Activated naive CD4-positive, alpha-beta T cell treated with anti-CD3 and anti-CD28 coated beads for 36 hours (primary cell): ENCODE measurements at regions not wholly inside any gene's neighbourhood (a gene's known extent, or its start where the extent isn't known, plus 50 kb on each side); places are given as distances from the start of the nearest gene placed in this dataset.

Experiments used
- CTCF ChIA-PET: fragments of 350-600 bp; sonication (Branson Sonifier 250); formaldehyde crosslinking; loops from one replicate; lab custom pipeline; 2021; ENCODE audit warnings: antibody characterized with exemption; lab: Charles Lee
- DNase-seq: peaks from one replicate; pipeline ENCODE4 v3.0.0-alpha.2; 2020
- H3K27ac Mint-ChIP-seq: one replicate; pipeline ENCODE4 v1.8.0; 2021; ENCODE audit warnings: mild to moderate bottlenecking, mixed read lengths
- H3K27me3 Mint-ChIP-seq: one replicate; pipeline ENCODE4 v1.8.0; 2021; ENCODE audit warnings: low read depth, mixed read lengths
- H3K36me3 Mint-ChIP-seq: one replicate; pipeline ENCODE4 v1.8.0; 2021; ENCODE audit warnings: low read depth, mixed read lengths
- H3K4me1 Mint-ChIP-seq: one replicate; pipeline ENCODE4 v1.8.0; 2021; ENCODE audit warnings: low read depth, mixed read lengths
- H3K4me3 Mint-ChIP-seq: one replicate; pipeline ENCODE4 v1.8.0; 2021; ENCODE audit warnings: mild to moderate bottlenecking, moderate library complexity, mixed read lengths
- H3K9me3 Mint-ChIP-seq: one replicate; pipeline ENCODE4 v1.8.0; 2021; ENCODE audit warnings: mixed read lengths
- intact Hi-C: fragments of 100-400 bp; cut with micrococcal nuclease; formaldehyde crosslinking; loops from one replicate; pipeline ENCODE4 v1.15.1; 2023

DNA sequence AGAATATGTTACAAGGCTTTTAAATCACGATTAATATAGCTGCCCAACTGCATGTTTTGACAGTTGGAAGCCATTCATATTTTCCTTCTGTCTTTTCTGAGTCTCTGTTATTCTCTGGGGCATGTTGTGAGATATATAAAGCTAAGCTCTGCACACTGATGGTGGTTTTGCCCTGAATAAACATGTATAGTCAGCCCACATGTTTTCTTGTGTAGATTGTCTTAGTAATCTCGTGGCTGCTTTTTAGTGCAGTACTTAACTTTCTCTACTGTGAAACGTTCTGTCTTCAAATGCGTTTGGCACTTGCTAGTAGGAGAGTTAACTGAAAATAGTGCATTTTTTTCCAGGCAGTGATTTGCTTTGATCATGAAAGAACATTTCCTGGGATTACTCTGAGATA lies 268.5 kb downstream of the DNAJB9 start:
- CTCF ChIA-PET = no interaction called here
- H3K27me3 Mint-ChIP-seq = no peaks in the 10 kb centered on the region
- H3K4me3 Mint-ChIP-seq = no peak overlapping the region
- no peaks in the 10 kb centered on the region for H3K36me3 Mint-ChIP-seq
- no peak overlapping the region for H3K27ac Mint-ChIP-seq
- peaks cover 6% of the 10 kb centered on the region for H3K9me3 Mint-ChIP-seq
- no peak for DNase-seq
- H3K4me1 Mint-ChIP-seq = no peaks in the 10 kb centered on the region
- intact Hi-C loops = no loop called here

DNA sequence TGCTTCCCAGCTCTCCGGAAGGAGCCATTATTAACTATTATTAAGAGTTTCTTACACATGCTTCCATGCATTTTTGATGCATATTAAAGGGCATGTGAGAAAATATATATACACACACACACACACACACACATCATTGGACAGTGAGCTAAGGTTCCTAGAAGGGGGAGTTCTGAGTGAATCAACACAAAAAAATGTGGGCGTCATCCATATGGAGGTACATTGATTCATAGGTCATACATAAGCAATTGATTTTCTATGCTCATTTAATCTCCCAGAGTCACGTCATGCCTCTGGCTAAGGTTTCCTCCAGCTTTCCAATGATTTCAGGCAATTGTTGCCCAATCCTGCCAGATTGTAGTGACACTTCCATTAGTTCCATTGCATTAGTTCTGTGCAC lies 269.4 kb downstream of the DNAJB9 start:
- Mint-ChIP-seq H3K4me1 (no peaks in the 10 kb centered on the region), H3K4me3 (no peak overlapping the region), H3K9me3 (peaks cover 4% of the 10 kb centered on the region), H3K27ac (no peak overlapping the region), H3K27me3 (no peaks in the 10 kb centered on the region), H3K36me3 (no peaks in the 10 kb centered on the region)
- intact Hi-C loops = no loop called here
- CTCF ChIA-PET = no interaction called here
- DNase-seq = no peak

DNA sequence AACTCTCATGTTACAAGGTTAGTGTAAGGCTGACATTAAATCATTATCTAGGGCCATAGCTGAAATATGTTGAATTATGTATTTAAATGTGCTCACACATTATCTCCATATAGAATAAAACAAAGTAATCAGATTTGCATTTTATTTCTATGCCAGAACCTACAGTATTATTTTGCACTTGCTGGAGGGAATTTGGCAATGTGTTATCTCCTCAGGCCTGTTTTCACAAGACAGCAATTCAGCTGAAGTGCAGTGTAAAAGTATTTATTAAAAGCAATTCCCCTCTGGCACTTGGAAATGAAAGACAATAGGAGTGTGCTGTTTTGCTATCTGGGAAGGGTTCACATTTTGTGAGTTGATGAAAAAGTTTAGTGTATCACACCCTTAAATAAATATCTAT lies 276.3 kb downstream of the DNAJB9 start:
- Mint-ChIP-seq H3K27me3 (no peaks in the 10 kb centered on the region), H3K4me1 (no peaks in the 10 kb centered on the region), H3K36me3 (no peaks in the 10 kb centered on the region), H3K4me3 (no peak overlapping the region), H3K9me3 (no peaks in the 10 kb centered on the region), H3K27ac (no peak overlapping the region)
- intact Hi-C loops = no loop called here
- CTCF ChIA-PET = no interaction called here
- no peak for DNase-seq

DNA sequence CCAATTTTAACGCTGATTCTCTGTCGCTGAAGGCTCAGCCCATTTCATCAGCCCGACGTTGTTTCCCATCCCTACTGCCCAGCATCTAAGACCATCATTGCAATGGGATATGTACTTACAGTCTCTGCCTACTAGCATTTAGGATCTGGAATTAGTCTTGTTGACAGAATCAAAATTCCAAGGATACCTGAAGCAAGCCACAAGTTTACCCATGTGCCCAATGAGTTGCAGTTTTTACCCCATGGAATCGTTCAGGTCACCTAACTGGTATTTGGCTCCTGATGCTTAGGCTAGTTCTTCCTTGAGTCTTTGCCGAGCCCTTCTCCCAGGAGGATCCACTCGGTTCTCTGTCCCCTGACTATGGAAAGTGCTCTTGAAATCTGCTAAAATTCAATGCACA lies 276.8 kb downstream of the DNAJB9 start:
- intact Hi-C loops = no loop called here
- DNase-seq = no peak
- H3K36me3 Mint-ChIP-seq = no peaks in the 10 kb centered on the region
- no peak overlapping the region for H3K4me3 Mint-ChIP-seq
- H3K27me3 Mint-ChIP-seq = no peaks in the 10 kb centered on the region
- H3K27ac Mint-ChIP-seq = no peak overlapping the region
- CTCF ChIA-PET = no interaction called here
- no peaks in the 10 kb centered on the region for H3K4me1 Mint-ChIP-seq
- no peaks in the 10 kb centered on the region for H3K9me3 Mint-ChIP-seq

DNA sequence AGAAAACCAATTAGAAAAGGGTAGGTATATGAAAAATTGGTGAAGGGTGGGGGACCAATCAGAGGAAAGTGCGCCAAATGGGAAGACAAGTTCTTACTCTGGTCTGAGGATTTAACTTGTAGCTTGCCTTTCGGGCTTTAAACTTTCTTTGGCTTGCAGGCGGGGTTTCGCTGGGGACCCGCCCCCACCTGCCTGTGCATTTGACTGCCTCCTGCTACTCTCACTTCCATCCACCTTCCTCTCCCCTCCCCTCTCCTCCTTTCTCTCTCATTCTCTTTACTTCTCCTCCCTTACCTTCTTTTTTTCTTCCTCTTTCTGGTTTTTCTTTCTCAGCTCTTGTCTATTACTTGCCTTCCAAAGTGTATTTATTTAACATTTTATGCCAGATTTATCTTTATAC lies 278.8 kb downstream of the DNAJB9 start:
- H3K4me1 Mint-ChIP-seq = no peaks in the 10 kb centered on the region
- CTCF ChIA-PET = no interaction called here
- no peaks in the 10 kb centered on the region for H3K9me3 Mint-ChIP-seq

DNA sequence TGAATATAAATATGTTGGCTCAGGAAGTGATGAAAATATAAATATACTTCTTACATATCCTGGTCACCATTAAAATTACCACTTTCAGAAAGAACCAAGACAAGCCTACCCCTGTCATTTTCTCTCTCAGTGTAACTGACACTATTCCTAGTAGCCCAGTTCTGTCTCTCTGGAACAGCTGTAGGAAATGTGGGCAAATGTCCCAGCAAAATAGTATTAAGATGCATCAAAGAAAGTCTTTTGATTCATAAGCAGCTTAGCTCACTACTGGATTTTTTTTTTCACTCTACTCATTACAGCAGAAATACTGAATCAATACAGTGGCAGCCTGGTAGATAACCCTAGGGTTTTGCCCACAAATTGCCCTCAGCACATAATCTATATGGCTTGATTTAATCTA lies 290.9 kb downstream of the DNAJB9 start:
- Mint-ChIP-seq H3K4me1 (no peaks in the 10 kb centered on the region), H3K27me3 (peaks cover 2% of the 10 kb centered on the region), H3K4me3 (no peak overlapping the region), H3K27ac (no peak overlapping the region), H3K9me3 (peaks cover 6% of the 10 kb centered on the region), H3K36me3 (no peaks in the 10 kb centered on the region)
- CTCF ChIA-PET = no interaction called here
- DNase-seq = no peak
- intact Hi-C loops = no loop called here

More for the DNA sequence above, 278.8 kb downstream of the DNAJB9 start:
- H3K4me3 Mint-ChIP-seq = no peak overlapping the region
- H3K27me3 Mint-ChIP-seq = no peaks in the 10 kb centered on the region
- H3K27ac Mint-ChIP-seq = no peak overlapping the region
- H3K36me3 Mint-ChIP-seq = no peaks in the 10 kb centered on the region
- intact Hi-C loops = no loop called here
- no peak for DNase-seq

DNA sequence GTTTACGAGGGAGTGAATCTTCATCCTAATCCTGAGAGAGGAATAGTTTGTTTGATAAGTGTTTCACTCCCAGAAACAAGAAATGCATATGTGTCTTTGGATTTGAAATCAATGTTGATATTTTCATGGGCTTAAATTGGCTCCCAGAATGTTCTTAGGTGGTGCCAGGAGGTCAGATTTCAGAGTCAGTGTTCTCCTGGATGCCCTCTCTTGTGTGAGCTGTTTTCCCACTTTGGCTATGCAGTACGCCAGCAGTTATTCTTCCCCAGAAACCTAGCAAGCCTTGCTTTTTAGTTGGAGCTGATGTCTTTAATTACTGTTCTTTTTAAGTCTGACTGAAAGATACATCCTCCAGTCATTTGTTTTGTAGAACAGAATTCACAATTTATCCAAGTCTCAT lies 291.4 kb downstream of the DNAJB9 start:
- no peak overlapping the region for H3K4me3 Mint-ChIP-seq
- intact Hi-C loops = no loop called here
- CTCF ChIA-PET = no interaction called here

DNA sequence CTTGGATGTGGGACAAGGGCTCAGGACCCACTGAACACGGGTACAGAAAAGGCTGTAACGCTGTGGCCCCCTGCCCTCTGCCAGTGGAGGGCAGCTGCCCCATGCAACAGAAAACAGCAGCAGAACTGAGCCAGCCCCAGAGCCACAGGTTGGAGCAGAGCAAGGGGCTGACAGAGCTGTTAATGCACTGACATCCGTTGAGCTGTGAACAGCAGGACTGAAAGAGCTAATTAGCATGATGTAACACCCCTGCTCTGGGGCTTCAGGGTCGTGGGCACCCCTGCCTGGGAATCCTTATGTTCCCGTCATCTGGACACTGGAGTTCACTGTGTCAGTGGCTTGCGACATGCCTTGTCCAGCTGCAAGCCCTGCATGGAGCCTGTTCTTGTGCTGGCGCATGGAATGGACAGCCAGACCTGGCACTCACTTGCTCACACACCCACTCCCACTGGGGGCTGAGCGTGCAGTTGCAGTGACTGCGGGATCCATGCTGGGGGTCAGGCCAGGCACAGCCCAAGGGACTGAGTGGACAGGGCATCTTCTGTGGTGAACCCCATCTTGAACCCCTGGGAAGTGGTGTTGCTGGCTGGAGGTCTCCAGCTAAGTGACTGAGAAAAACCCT lies 293.7 kb downstream of the DNAJB9 start:
- Mint-ChIP-seq H3K4me1 (no peaks in the 10 kb centered on the region), H3K36me3 (no peaks in the 10 kb centered on the region), H3K27me3 (no peaks in the 10 kb centered on the region), H3K9me3 (peaks cover 6% of the 10 kb centered on the region), H3K4me3 (no peak overlapping the region), H3K27ac (no peak overlapping the region)
- no peak for DNase-seq
- intact Hi-C loops = no loop called here
- CTCF ChIA-PET = no interaction called here

More for the DNA sequence above, 291.4 kb downstream of the DNAJB9 start:
- Mint-ChIP-seq H3K9me3 (peaks cover 6% of the 10 kb centered on the region), H3K36me3 (no peaks in the 10 kb centered on the region), H3K4me1 (no peaks in the 10 kb centered on the region), H3K27me3 (peaks cover 1% of the 10 kb centered on the region), H3K27ac (no peak overlapping the region)
- DNase-seq = no peak

DNA sequence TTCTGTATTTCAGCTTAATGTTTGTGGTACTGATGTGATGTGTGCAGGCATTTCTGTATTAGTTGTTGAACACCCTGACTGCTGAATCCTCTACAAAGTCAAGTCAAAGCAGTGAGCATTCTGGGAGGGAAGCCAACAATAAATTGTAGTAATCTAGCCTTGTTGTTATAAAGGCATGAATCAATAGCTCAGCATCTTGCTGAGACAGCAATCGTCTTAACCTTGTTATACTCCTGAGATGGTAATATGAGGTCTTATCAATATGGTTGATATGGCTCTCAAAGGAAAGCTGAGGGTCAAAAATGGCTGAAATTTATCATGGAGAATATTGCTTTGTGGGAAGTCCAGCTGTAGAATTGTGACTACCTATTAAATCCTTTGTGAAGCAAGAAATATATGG lies 299.4 kb downstream of the DNAJB9 start:
- H3K36me3 Mint-ChIP-seq = no peaks in the 10 kb centered on the region
- no peak overlapping the region for H3K27ac Mint-ChIP-seq
- no peaks in the 10 kb centered on the region for H3K4me1 Mint-ChIP-seq
- intact Hi-C loops = no loop called here
- H3K4me3 Mint-ChIP-seq = no peak overlapping the region
- CTCF ChIA-PET = no interaction called here
- DNase-seq = no peak
- H3K27me3 Mint-ChIP-seq = no peaks in the 10 kb centered on the region
- peaks cover 7% of the 10 kb centered on the region for H3K9me3 Mint-ChIP-seq

DNA sequence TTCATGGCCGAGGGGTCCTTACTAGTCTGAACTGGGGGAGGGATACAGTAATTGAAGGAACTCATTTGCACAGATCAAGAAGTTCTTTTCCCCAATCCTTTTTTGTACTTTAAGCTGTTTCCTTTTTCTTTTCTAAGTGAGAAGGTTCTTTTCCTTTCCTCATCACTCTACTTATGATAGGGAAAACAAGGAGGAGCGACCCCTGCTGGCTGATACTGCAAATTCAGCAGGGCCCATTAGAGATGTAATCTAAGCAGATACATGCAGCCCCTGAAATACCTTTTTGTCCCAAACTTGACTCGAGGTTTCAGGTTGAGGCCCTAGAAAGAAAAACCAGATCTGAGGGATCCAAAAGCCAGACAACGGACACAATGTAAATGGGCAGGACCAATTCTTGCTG lies 305.5 kb downstream of the DNAJB9 start:
- peak; percentile 28 for DNase-seq
- Mint-ChIP-seq H3K9me3 (peaks cover 1% of the 10 kb centered on the region), H3K4me1 (no peaks in the 10 kb centered on the region), H3K27me3 (no peaks in the 10 kb centered on the region), H3K36me3 (no peaks in the 10 kb centered on the region), H3K27ac (no peak overlapping the region), H3K4me3 (no peak overlapping the region)
- CTCF ChIA-PET = interaction anchor here (0.7 kb wide), 1 partner anchor 574 kb away, joined by 3 read pairs; no protein-coding TSS in a partner anchor
- intact Hi-C loops = loop anchor here (2.0 kb wide), 2 partner anchors 262 to 694 kb away; no protein-coding TSS in a partner anchor

DNA sequence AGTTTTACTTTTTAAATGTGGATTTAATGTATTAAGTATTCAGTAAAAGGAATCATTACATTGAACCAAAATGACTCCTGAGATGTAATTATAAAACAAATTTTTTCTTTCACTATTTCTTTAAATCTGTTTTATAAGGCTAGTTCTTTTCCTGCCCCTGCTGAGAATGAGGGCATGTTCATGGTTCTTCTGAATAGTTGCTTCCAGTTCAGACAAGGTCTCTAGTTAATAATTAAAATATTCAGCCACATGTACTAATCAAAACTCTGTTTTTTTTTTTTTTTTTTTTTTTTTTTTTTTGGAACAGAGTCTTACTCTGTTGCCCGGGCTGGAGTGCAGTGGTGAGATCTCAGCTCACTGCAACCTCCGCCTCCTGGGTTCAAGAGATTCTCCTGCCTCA lies 321.2 kb downstream of the DNAJB9 start:
- Mint-ChIP-seq H3K27me3 (no peaks in the 10 kb centered on the region), H3K4me3 (no peak overlapping the region), H3K4me1 (no peaks in the 10 kb centered on the region), H3K9me3 (peaks cover 7% of the 10 kb centered on the region), H3K27ac (no peak overlapping the region), H3K36me3 (no peaks in the 10 kb centered on the region)
- DNase-seq = no peak
- intact Hi-C loops = no loop called here
- CTCF ChIA-PET = no interaction called here

DNA sequence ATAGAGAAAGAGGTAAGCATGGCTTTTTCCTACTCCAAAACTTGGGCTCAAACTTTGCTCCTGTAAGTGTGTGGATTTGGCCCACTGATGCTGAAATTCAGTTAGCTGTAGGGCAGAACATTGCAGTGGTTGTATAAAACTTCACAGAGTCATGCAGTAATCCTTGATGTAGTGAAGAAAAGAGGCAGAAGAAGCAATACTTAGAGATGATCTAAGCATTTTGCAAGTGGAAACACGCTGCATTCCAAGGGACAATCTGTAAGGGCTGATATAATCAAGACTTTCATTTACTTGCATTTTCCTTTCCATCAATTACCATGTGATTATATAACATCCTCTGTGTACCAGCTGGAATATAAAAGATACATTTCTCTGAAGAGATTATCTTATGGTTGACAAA lies 338.8 kb downstream of the DNAJB9 start:
- no peak overlapping the region for H3K4me3 Mint-ChIP-seq
- DNase-seq = no peak
- CTCF ChIA-PET = no interaction called here

DNA sequence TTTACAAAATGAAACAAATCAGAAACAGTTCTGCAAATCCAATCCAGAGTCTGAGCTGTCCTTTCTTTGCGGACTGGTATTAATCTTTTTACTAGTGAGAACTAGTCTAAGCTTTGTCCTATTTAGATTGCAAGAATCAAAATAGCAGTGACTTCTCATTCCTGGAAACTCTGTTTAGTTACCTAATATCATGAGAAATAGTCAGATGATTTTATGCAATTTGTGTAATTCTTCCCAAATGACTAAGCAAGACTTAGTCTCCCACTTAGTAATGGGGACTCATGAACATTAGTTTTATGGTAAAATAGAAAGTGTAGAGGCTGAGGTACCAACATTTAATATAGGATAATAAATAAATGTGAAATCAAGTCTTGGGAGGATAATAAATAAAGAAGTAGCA lies 341.3 kb downstream of the DNAJB9 start:
- H3K36me3 Mint-ChIP-seq = no peaks in the 10 kb centered on the region
- CTCF ChIA-PET = no interaction called here
- no peaks in the 10 kb centered on the region for H3K4me1 Mint-ChIP-seq
- DNase-seq = no peak
- no peaks in the 10 kb centered on the region for H3K27me3 Mint-ChIP-seq
- H3K4me3 Mint-ChIP-seq = no peak overlapping the region
- no peak overlapping the region for H3K27ac Mint-ChIP-seq
- intact Hi-C loops = no loop called here
- H3K9me3 Mint-ChIP-seq = peaks cover 12% of the 10 kb centered on the region

More for the DNA sequence above, 338.8 kb downstream of the DNAJB9 start:
- H3K4me1 Mint-ChIP-seq = no peaks in the 10 kb centered on the region
- no peaks in the 10 kb centered on the region for H3K36me3 Mint-ChIP-seq
- H3K9me3 Mint-ChIP-seq = peaks cover 2% of the 10 kb centered on the region
- intact Hi-C loops = no loop called here
- no peak overlapping the region for H3K27ac Mint-ChIP-seq
- no peaks in the 10 kb centered on the region for H3K27me3 Mint-ChIP-seq
